ENCODE measurements at regions not wholly inside any gene's neighbourhood (a gene's known extent, or its start where the extent isn't known, plus 50 kb on each side); places are given as distances from the start of the nearest gene placed in this dataset.

- no peak for TF ChIP-seq ZNF407 (CRISPR knock-in tag; IDR thresholded peaks at IDR 0.05; ENCODE audit: not compliant biosample characterization)
- no peak for TF ChIP-seq FOXA3 (CRISPR knock-in tag; IDR thresholded peaks at IDR 0.05)
- no peak for TF ChIP-seq ZNF33A (CRISPR knock-in tag; IDR thresholded peaks at IDR 0.05; ENCODE audit: borderline replicate concordance)
Measured at GRCh38 chr16:79395591-79395990, 204.9 kb downstream of the MAF start (continued).

DNA sequence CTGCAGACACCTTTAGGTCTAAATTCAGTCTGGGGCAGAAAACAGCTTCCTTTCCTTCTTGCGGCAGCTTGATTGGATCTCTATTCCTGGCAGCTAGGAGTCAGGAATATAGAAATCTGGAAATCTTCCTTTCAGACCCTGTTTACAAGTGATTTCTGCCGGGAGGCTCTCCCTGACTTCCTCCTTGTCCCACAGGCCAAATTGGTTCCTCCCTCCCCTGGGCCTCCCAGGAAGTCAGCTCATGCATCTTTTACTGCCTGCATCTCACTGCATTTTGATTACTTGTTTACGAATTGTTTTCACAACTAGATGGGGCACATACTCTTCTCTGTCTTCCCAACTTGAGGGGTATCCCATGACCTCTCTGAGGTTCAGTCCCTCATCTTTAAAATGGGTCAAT is 206.3 kb downstream of the MAF start:
- H3K36me3 ChIP-seq (replicated peaks in 1 of 2; ENCODE audit: control insufficient read depth in 1 of 2, insufficient read depth in 2 of 2, low read length in 2 of 2): no peaks in the 10 kb centered on the region
- no peaks in the 10 kb centered on the region for H3K9me3 ChIP-seq (ENCODE audit: low read length)
- no peak overlapping the region for H3K4me3 ChIP-seq (replicated peaks in 1 of 3; ENCODE audit: insufficient read depth in 1 of 3, low read depth in 2 of 3, low read length in 3 of 3)
- intact Hi-C loops (cut with micrococcal nuclease; ENCODE audit: unreplicated experiment) (no loop called here), in situ Hi-C loops (cut with HindIII; ENCODE audit: extremely low pct_ligation_motif_present, low pct_unique_long_range_greater_than_20kb) (no loop called here)
- H3K9ac ChIP-seq (ENCODE audit: insufficient read depth, low read depth, low read length): no peak overlapping the region
- H3K4me1 ChIP-seq (ENCODE audit: insufficient read depth, low read length): no peaks in the 10 kb centered on the region
- H3K27ac ChIP-seq (ENCODE audit: extremely low read length, insufficient read depth, low read length): no peak overlapping the region
- ChIA-PET POLR2A (no interaction called here), CTCF (ENCODE audit: low intra/inter-chr PET ratio, low total read pairs) (no interaction called here)
- no peak for DNase-seq (ENCODE audit: low spot score)
- H2AFZ ChIP-seq (ENCODE audit: low read length): no peak overlapping the region
- no peak overlapping the region for H3K4me2 ChIP-seq (ENCODE audit: low read depth, low read length)
- no peaks in the 10 kb centered on the region for H4K20me1 ChIP-seq (ENCODE audit: insufficient read depth, low read length)
- WGBS (ENCODE audit: low lambda C conversion rate): 45% methylated on average over 3 of the region's 3 CpGs
- ATAC-seq: no peak
- TF ChIP-seq ZZZ3 (CRISPR knock-in tag; IDR thresholded peaks at IDR 0.05; ENCODE audit: borderline replicate concordance): no peak
- TF ChIP-seq, protein P1, sequence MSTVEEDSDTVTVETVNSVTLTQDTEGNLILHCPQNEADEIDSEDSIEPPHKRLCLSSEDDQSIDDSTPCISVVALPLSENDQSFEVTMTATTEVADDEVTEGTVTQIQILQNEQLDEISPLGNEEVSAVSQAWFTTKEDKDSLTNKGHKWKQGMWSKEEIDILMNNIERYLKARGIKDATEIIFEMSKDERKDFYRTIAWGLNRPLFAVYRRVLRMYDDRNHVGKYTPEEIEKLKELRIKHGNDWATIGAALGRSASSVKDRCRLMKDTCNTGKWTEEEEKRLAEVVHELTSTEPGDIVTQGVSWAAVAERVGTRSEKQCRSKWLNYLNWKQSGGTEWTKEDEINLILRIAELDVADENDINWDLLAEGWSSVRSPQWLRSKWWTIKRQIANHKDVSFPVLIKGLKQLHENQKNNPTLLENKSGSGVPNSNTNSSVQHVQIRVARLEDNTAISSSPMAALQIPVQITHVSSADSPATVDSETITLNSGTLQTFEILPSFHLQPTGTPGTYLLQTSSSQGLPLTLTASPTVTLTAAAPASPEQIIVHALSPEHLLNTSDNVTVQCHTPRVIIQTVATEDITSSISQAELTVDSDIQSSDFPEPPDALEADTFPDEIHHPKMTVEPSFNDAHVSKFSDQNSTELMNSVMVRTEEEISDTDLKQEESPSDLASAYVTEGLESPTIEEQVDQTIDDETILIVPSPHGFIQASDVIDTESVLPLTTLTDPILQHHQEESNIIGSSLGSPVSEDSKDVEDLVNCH (CRISPR knock-in tag; IDR thresholded peaks at IDR 0.05): no peak
- no peak for TF ChIP-seq ZNF557 (CRISPR knock-in tag; IDR thresholded peaks at IDR 0.05)
- TF ChIP-seq, protein P2, sequence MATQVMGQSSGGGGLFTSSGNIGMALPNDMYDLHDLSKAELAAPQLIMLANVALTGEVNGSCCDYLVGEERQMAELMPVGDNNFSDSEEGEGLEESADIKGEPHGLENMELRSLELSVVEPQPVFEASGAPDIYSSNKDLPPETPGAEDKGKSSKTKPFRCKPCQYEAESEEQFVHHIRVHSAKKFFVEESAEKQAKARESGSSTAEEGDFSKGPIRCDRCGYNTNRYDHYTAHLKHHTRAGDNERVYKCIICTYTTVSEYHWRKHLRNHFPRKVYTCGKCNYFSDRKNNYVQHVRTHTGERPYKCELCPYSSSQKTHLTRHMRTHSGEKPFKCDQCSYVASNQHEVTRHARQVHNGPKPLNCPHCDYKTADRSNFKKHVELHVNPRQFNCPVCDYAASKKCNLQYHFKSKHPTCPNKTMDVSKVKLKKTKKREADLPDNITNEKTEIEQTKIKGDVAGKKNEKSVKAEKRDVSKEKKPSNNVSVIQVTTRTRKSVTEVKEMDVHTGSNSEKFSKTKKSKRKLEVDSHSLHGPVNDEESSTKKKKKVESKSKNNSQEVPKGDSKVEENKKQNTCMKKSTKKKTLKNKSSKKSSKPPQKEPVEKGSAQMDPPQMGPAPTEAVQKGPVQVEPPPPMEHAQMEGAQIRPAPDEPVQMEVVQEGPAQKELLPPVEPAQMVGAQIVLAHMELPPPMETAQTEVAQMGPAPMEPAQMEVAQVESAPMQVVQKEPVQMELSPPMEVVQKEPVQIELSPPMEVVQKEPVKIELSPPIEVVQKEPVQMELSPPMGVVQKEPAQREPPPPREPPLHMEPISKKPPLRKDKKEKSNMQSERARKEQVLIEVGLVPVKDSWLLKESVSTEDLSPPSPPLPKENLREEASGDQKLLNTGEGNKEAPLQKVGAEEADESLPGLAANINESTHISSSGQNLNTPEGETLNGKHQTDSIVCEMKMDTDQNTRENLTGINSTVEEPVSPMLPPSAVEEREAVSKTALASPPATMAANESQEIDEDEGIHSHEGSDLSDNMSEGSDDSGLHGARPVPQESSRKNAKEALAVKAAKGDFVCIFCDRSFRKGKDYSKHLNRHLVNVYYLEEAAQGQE (IDR thresholded peaks at IDR 0.05; ENCODE audit: borderline replicate concordance in 1 of 2, low read depth in 1 of 2, low read length in 2 of 2): no peak
- TF ChIP-seq PTBP1 (IDR thresholded peaks at IDR 0.05; ENCODE audit: low read depth, low read length, poor library complexity, severe bottlenecking): no peak
- no peak for TF ChIP-seq ZSCAN22 (CRISPR knock-in tag; IDR thresholded peaks at IDR 0.05)
- BruUV-seq (replicated peaks): no TSS peak
- 0 out of 5 replicates have a peak, but pooled peaks cover 0 to 4% of the 10 kb centered on the region in 2 experiments for H3K27me3 ChIP-seq (ENCODE audit: control insufficient read depth in 1 of 2, insufficient read depth in 2 of 2, low read length in 2 of 2)
- no peaks in the 10 kb centered on the region for H3K79me2 ChIP-seq (ENCODE audit: insufficient read depth, low read length)
- no peak for FAIRE-seq
